ENCODE measurements at regions not wholly inside any gene's neighbourhood (a gene's known extent, or its start where the extent isn't known, plus 50 kb on each side); places are given as distances from the start of the nearest gene placed in this dataset.
"Not testable (repeated sequence)": the region's sequence is repeated elsewhere in the genome, so short reads cannot be mapped to it uniquely, and the experiment has no call there.

- no peak for DNase-seq
Measured at GRCh38 chr2:67777836-67778429, 284.9 kb downstream of the C1D start.

GRCh38 chr2:67780841-67781240 lies 282.0 kb downstream of the C1D start:
- DNase-seq: not testable (repeated sequence)

- peak; percentile 54 for DNase-seq
Measured at GRCh38 chr2:67782443-67782842, 280.4 kb downstream of the C1D start.

GRCh38 chr2:67783026-67783425 lies 279.8 kb downstream of the C1D start:
- no peak for DNase-seq

GRCh38 chr2:67790622-67791021 lies 272.2 kb downstream of the C1D start:
- no peak for DNase-seq

- no peak for DNase-seq
Measured at GRCh38 chr2:67792191-67792590, 270.6 kb downstream of the C1D start.

GRCh38 chr2:67792681-67793091 lies 270.1 kb downstream of the C1D start:
- no peak for DNase-seq

- no peak for DNase-seq
Measured at GRCh38 chr2:67797801-67798540, 264.8 kb downstream of the C1D start.

GRCh38 chr2:67798541-67799160 lies 264.2 kb downstream of the C1D start:
- no peak for DNase-seq

- no peak for DNase-seq
Measured at GRCh38 chr2:67799886-67800285, 262.9 kb downstream of the C1D start.

GRCh38 chr2:67802291-67802690 lies 260.5 kb downstream of the C1D start:
- DNase-seq: no peak

GRCh38 chr2:67802824-67803223 lies 260.0 kb downstream of the C1D start:
- DNase-seq: no peak

GRCh38 chr2:67806816-67807215 lies 256.0 kb downstream of the C1D start:
- DNase-seq: no peak

GRCh38 chr2:67808112-67808511 lies 254.7 kb downstream of the C1D start:
- no peak for DNase-seq

GRCh38 chr2:67812682-67813081 lies 250.1 kb downstream of the C1D start:
- no peak for DNase-seq

GRCh38 chr2:67823726-67824125 lies 239.1 kb downstream of the C1D start:
- no peak for DNase-seq

- DNase-seq: no peak
Measured at GRCh38 chr2:67824186-67824585, 238.6 kb downstream of the C1D start.

GRCh38 chr2:67825476-67825875 lies 237.3 kb downstream of the C1D start:
- DNase-seq: peak; percentile 26

- no peak for DNase-seq
Measured at GRCh38 chr2:67828066-67828465, 234.7 kb downstream of the C1D start.

- DNase-seq: no peak
Measured at GRCh38 chr2:67829470-67829869, 233.3 kb downstream of the C1D start.

- DNase-seq: no peak
Measured at GRCh38 chr2:67833632-67834031, 229.2 kb downstream of the C1D start.

- no peak for DNase-seq
Measured at GRCh38 chr2:67834482-67834881, 228.3 kb downstream of the C1D start.

- DNase-seq: no peak
Measured at GRCh38 chr2:67835266-67835665, 227.5 kb downstream of the C1D start.

Measured in renal pelvis (tissue), 1 donor.